ENCODE measurements at regions not wholly inside any gene's neighbourhood (a gene's known extent, or its start where the extent isn't known, plus 50 kb on each side); places are given as distances from the start of the nearest gene placed in this dataset.

DNA sequence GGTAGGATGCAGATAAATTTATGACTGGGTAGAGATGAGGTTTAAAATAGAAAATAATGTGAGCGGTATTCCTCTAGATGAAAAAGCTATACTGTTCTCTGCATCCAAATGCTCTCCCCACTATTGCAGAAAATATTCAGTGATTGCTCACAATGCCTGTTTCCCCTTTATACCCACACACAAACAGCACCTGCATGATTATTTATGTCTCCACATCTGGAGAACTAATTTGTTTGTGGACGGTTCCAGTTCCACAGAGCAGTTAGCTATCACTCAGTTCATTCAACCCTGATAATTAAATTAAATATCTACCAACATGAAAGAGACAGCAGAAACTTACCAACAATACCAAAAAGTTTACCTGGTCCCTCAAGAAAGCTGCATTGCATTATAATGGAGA is 800.0 kb downstream of the CDH11 start:
- TF ChIP-seq, protein P1, sequence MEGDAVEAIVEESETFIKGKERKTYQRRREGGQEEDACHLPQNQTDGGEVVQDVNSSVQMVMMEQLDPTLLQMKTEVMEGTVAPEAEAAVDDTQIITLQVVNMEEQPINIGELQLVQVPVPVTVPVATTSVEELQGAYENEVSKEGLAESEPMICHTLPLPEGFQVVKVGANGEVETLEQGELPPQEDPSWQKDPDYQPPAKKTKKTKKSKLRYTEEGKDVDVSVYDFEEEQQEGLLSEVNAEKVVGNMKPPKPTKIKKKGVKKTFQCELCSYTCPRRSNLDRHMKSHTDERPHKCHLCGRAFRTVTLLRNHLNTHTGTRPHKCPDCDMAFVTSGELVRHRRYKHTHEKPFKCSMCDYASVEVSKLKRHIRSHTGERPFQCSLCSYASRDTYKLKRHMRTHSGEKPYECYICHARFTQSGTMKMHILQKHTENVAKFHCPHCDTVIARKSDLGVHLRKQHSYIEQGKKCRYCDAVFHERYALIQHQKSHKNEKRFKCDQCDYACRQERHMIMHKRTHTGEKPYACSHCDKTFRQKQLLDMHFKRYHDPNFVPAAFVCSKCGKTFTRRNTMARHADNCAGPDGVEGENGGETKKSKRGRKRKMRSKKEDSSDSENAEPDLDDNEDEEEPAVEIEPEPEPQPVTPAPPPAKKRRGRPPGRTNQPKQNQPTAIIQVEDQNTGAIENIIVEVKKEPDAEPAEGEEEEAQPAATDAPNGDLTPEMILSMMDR (optimal IDR thresholded peaks at IDR 0.05 in 1 of 3, IDR thresholded peaks at IDR 0.05 in 1 of 3, conservative IDR thresholded peaks at IDR 0.05 in 1 of 3; ENCODE audit: extremely low read depth in 1 of 3, insufficient read depth in 2 of 3, low read length in 3 of 3), result no peak
- TF ChIP-seq EZH2 (IDR thresholded peaks at IDR 0.05; ENCODE audit: low read length), result no peak

All from keratinocyte (primary cell).